LNCaP clone FGC (cell line): ENCODE measurements at regions not wholly inside any gene's neighbourhood (a gene's known extent, or its start where the extent isn't known, plus 50 kb on each side); places are given as distances from the start of the nearest gene placed in this dataset.
A peak's percentile ranks its signal among the peaks of the same experiment; 100 is the strongest.

Experiments
- DNase-seq: peaks from one replicate; pipeline ENCODE4 v3.0.0-alpha.2; 2011; ENCODE audit warnings: low read depth
- H3K4me3 ChIP-seq: 2 replicates; pipeline ENCODE4 v1.5.1; 2011; ENCODE audit warnings: mild to moderate bottlenecking, low read depth, low read length, control low read depth
- CTCF ChIP-seq: IDR thresholded peaks from 2 replicates; pipeline ENCODE4 v1.5.1; 2012; ENCODE audit warnings: mild to moderate bottlenecking; ENCODE audit not compliant: control insufficient read depth, insufficient read depth; ENCODE audit errors: extremely low read depth

DNA sequence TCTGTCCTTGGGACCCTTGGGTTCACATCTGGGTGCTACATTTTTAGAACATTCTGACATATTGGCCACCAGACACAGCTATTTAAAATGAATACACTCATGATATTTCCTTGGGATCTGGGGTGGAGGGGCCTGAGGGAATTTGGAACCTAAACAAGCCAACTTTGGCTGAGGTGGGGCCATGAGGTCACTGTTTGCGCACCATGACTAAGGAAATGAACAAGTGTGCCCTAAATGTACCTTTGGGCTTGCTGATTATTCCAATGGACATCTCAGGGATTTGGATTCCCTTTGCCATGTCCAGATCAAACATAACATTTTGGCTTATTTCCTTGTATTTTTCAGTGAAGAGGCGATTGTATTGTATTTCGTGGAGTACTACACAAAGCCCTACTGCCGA, 80.5 kb upstream of the SEC11C start:
- no peak for TF ChIP-seq CTCF
- H3K4me3 ChIP-seq, result no peak overlapping the region
- DNase-seq, result no peak

- no peak for DNase-seq
- no peak for TF ChIP-seq CTCF
Observed at GRCh38 chr18:59060551-59060950, 79.1 kb upstream of the SEC11C start.

DNA sequence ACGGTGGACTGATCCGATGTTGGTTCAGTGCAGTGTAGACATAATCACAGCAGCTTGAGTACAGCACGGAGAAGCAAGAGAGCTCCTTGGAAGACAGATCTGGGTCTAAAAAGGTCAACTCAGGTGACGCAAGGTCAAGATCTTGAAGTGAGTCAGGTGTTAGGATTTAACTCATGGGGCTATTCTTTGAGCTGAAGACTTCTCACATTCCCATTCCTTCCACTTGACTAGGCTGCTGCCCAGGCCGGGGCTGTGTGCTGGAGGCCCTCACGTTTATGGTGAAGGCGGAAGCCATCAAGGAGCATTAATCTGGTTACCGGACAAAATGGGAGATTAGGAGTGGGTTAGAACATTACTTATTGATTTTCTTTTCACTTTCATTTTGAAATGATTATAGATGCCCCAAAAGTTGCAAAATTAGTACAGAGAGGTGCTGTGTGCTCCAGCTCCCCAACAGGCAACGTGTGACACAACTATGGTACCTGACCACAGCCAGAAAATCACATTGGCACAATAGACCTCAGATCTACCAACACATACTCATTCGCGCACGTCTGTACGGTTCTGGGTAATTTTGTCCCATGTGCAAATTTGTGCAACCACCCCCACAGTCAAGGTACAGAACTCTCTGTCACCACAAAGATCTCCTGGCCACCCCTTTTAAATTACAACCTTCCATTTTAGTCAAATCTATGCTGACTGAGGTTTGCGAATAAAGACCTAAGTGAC, 77.6 kb upstream of the SEC11C start:
- no peak overlapping the region for H3K4me3 ChIP-seq
- TF ChIP-seq CTCF, result no peak
- DNase-seq, result no peak

More at GRCh38 chr18:59060551-59060950, 79.1 kb upstream of the SEC11C start:
- no peak overlapping the region for H3K4me3 ChIP-seq

- no peak for TF ChIP-seq CTCF
- DNase-seq, result no peak
- no peak overlapping the region for H3K4me3 ChIP-seq
Observed at GRCh38 chr18:59062643-59063006, 77.1 kb upstream of the SEC11C start.

GRCh38 chr18:59063300-59063906, 76.3 kb upstream of the SEC11C start:
- TF ChIP-seq CTCF, result no peak
- DNase-seq, result peak; percentile 57
- H3K4me3 ChIP-seq, result no peak overlapping the region

- no peak overlapping the region for H3K4me3 ChIP-seq
- no peak for TF ChIP-seq CTCF
- DNase-seq, result no peak
Observed at GRCh38 chr18:59063912-59064311, 75.8 kb upstream of the SEC11C start.

DNA sequence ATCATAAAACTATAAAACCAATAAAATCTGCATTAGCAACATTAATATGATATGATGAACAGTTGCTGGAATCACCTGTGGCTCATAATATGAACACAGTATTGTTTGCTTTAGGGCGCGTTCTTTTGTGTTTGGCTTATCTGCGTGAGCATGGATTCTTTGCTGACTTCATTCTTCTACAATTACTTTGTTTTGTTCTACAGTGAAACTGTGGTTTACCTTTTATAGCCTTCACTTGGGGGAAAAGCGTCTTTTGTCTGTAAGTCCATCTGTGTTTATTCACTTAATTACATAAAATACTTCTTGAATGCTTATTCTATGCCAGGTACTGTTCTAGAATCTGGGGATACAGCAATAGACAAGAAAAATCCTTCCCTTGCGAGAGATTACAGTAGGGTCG, 74.0 kb upstream of the SEC11C start:
- no peak overlapping the region for H3K4me3 ChIP-seq
- peak; percentile 98 for DNase-seq
- no peak for TF ChIP-seq CTCF
